ENCODE measurements at regions not wholly inside any gene's neighbourhood (a gene's known extent, or its start where the extent isn't known, plus 50 kb on each side); places are given as distances from the start of the nearest gene placed in this dataset.

- no peak for TF ChIP-seq POLR2AphosphoS5 (IDR thresholded peaks at IDR 0.05)
- TF ChIP-seq CTCF (IDR thresholded peaks at IDR 0.05) = no peak
Observed at GRCh38 chr7:84603545-84603944, 409.0 kb upstream of the SEMA3A start.
